Nephron (organoid): ENCODE measurements at regions not wholly inside any gene's neighbourhood (a gene's known extent, or its start where the extent isn't known, plus 50 kb on each side); places are given as distances from the start of the nearest gene placed in this dataset.
"Not testable (repeated sequence)": the region's sequence is repeated elsewhere in the genome, so short reads cannot be mapped to it uniquely, and the experiment has no call there.

Experiments used
- H3K27ac Mint-ChIP-seq, 3 experiments: 2 replicates each; pipeline ENCODE4 v1.8.0; 2020; ENCODE audit warnings: mixed read lengths in 3 of 3, mild to moderate bottlenecking in 2 of 3, moderate library complexity in 1 of 3
- H3K27me3 Mint-ChIP-seq: 2 replicates; pipeline ENCODE4 v1.8.0; 2021; ENCODE audit warnings: low read depth, mild to moderate bottlenecking, moderate library complexity, mixed read lengths
- H3K36me3 Mint-ChIP-seq: 2 replicates; pipeline ENCODE4 v1.8.0; 2020; ENCODE audit warnings: low read depth, mixed read lengths
- H3K4me1 Mint-ChIP-seq: 2 replicates; pipeline ENCODE4 v1.8.0; 2020; ENCODE audit warnings: mixed read lengths
- H3K4me3 Mint-ChIP-seq, 3 experiments: 2 replicates each; pipeline ENCODE4 v1.8.0; 2020; ENCODE audit warnings: mild to moderate bottlenecking in 3 of 3, mixed read lengths in 3 of 3, moderate library complexity in 2 of 3
- H3K9me3 Mint-ChIP-seq: 2 replicates; pipeline ENCODE4 v1.8.0; 2020; ENCODE audit warnings: mixed read lengths
- CTCF ChIP-seq, 3 experiments: fragments of 200-600 bp; sonication (generic); IDR thresholded peaks; one replicate each; pipeline ENCODE4 v1.5.0; 2021; ENCODE audit warnings: antibody characterized with exemption in 3 of 3; ENCODE audit not compliant: unreplicated experiment in 3 of 3

GRCh38 chr10:64346389-64346788, 825.2 kb downstream of the REEP3 start:
- Mint-ChIP-seq H3K4me3 (no peak overlapping the region), H3K27ac (no peak overlapping the region), H3K4me1 (no peaks in the 10 kb centered on the region), H3K27me3 (no peaks in the 10 kb centered on the region), H3K36me3 (no peaks in the 10 kb centered on the region), H3K9me3 (no peaks in the 10 kb centered on the region)
- no peak for TF ChIP-seq CTCF (IDR thresholded peaks at IDR 0.05; ENCODE audit: unreplicated experiment in 3 of 3)

- Mint-ChIP-seq H3K27ac (no peak overlapping the region), H3K27me3 (no peaks in the 10 kb centered on the region), H3K4me3 (no peak overlapping the region), H3K36me3 (no peaks in the 10 kb centered on the region), H3K9me3 (no peaks in the 10 kb centered on the region), H3K4me1 (no peaks in the 10 kb centered on the region)
- TF ChIP-seq CTCF (IDR thresholded peaks at IDR 0.05; ENCODE audit: unreplicated experiment in 3 of 3): no peak
Observed at GRCh38 chr10:64350665-64351064, 829.5 kb downstream of the REEP3 start.

- Mint-ChIP-seq H3K9me3 (peaks cover 15% of the 10 kb centered on the region), H3K27ac (peak overlapping the region in 1 of 3 experiments; percentile 8), H3K4me1 (peaks cover 9% of the 10 kb centered on the region), H3K4me3 (no peak overlapping the region), H3K27me3 (no peaks in the 10 kb centered on the region), H3K36me3 (no peaks in the 10 kb centered on the region)
- no peak for TF ChIP-seq CTCF (IDR thresholded peaks at IDR 0.05; ENCODE audit: unreplicated experiment in 3 of 3)
Observed at GRCh38 chr10:64358907-64359306, 837.7 kb downstream of the REEP3 start.

- not testable (repeated sequence) for H3K27ac Mint-ChIP-seq, H3K36me3 Mint-ChIP-seq, H3K27me3 Mint-ChIP-seq, H3K4me1 Mint-ChIP-seq, H3K4me3 Mint-ChIP-seq
- peaks cover 15% of the 10 kb centered on the region for H3K9me3 Mint-ChIP-seq
Observed at GRCh38 chr10:64360240-64360639, 839.0 kb downstream of the REEP3 start.

- peaks cover 13% of the 10 kb centered on the region for H3K9me3 Mint-ChIP-seq
- H3K4me3 Mint-ChIP-seq: no peak overlapping the region
- H3K4me1 Mint-ChIP-seq: peaks cover 5% of the 10 kb centered on the region
- no peaks in the 10 kb centered on the region for H3K27me3 Mint-ChIP-seq
- H3K36me3 Mint-ChIP-seq: no peaks in the 10 kb centered on the region
- TF ChIP-seq CTCF (IDR thresholded peaks at IDR 0.05; ENCODE audit: unreplicated experiment in 3 of 3): no peak
- H3K27ac Mint-ChIP-seq: no peak overlapping the region
Observed at GRCh38 chr10:64363687-64364086, 842.5 kb downstream of the REEP3 start.

GRCh38 chr10:64365663-64366062, 844.5 kb downstream of the REEP3 start:
- no peak for TF ChIP-seq CTCF (IDR thresholded peaks at IDR 0.05; ENCODE audit: unreplicated experiment in 3 of 3)
- peak overlapping the region in 2 of 3 experiments; percentile 49 to 77 for H3K27ac Mint-ChIP-seq
- H3K4me1 Mint-ChIP-seq: no peaks in the 10 kb centered on the region
- H3K4me3 Mint-ChIP-seq: no peak overlapping the region
- no peaks in the 10 kb centered on the region for H3K36me3 Mint-ChIP-seq
- H3K27me3 Mint-ChIP-seq: no peaks in the 10 kb centered on the region
- peaks cover 3% of the 10 kb centered on the region for H3K9me3 Mint-ChIP-seq
